Stomach (tissue), 4 donors: ENCODE measurements at regions not wholly inside any gene's neighbourhood (a gene's known extent, or its start where the extent isn't known, plus 50 kb on each side); places are given as distances from the start of the nearest gene placed in this dataset.

Experiments used
- CTCF ChIP-seq, 7 experiments: fragments of 450-650 bp in 4 of 7; fragments of 200-600 bp in 3 of 7; sonication (generic) in 3 of 7; IDR thresholded peaks; one replicate each; pipeline ENCODE4 v1.5.1; 2016 to 2019; ENCODE audit warnings: antibody characterized with exemption in 7 of 7, control low read depth in 2 of 7, mild to moderate bottlenecking in 1 of 7
- EP300 ChIP-seq: sonication (generic); formaldehyde crosslinking; IDR thresholded peaks from one replicate; pipeline ENCODE4 v1.6.1; 2017; ENCODE audit warnings: antibody characterized with exemption

GRCh38 chr13:109439813-109440212 is 346.6 kb downstream of the IRS2 start:
- no peak for TF ChIP-seq CTCF (IDR thresholded peaks at IDR 0.05)
- TF ChIP-seq EP300, result no peak
